GM19023 (cell line): ENCODE measurements at regions not wholly inside any gene's neighbourhood (a gene's known extent, or its start where the extent isn't known, plus 50 kb on each side); places are given as distances from the start of the nearest gene placed in this dataset.

Experiments
- ATAC-seq: cut with Tn5 transposase; IDR thresholded peaks from one replicate; pipeline ENCODE4 v1.9.1; 2021; ENCODE audit warnings: mild to moderate bottlenecking, moderate library complexity; ENCODE audit not compliant: unreplicated experiment

GRCh38 chr21:15363921-15364320 lies 299.1 kb upstream of the NRIP1 start:
- no peak for ATAC-seq

GRCh38 chr21:15365751-15366392 lies 301.1 kb upstream of the NRIP1 start:
- no peak for ATAC-seq

- ATAC-seq, result no peak
Observed at GRCh38 chr21:15366555-15366954, 301.8 kb upstream of the NRIP1 start.

GRCh38 chr21:15367061-15367626 lies 302.3 kb upstream of the NRIP1 start:
- ATAC-seq, result no peak

- ATAC-seq, result no peak
Observed at GRCh38 chr21:15370462-15370975, 305.7 kb upstream of the NRIP1 start.

- ATAC-seq, result no peak
Observed at GRCh38 chr21:15373941-15374340, 309.1 kb upstream of the NRIP1 start.

GRCh38 chr21:15379776-15380175 lies 315.0 kb upstream of the NRIP1 start:
- no peak for ATAC-seq

- no peak for ATAC-seq
Observed at GRCh38 chr21:15383588-15383987, 318.8 kb upstream of the NRIP1 start.

GRCh38 chr21:15390049-15390448 lies 325.2 kb upstream of the NRIP1 start:
- ATAC-seq, result no peak

GRCh38 chr21:15397258-15397657 lies 332.5 kb upstream of the NRIP1 start:
- no peak for ATAC-seq

- no peak for ATAC-seq
Observed at GRCh38 chr21:15400905-15401304, 328.9 kb upstream of the USP25 start.

- no peak for ATAC-seq
Observed at GRCh38 chr21:15401331-15401730, 328.5 kb upstream of the USP25 start.

GRCh38 chr21:15405214-15405613 lies 324.6 kb upstream of the USP25 start:
- no peak for ATAC-seq

GRCh38 chr21:15406791-15407190 lies 323.0 kb upstream of the USP25 start:
- no peak for ATAC-seq

- ATAC-seq, result no peak
Observed at GRCh38 chr21:15407585-15407984, 322.2 kb upstream of the USP25 start.

- no peak for ATAC-seq
Observed at GRCh38 chr21:15408089-15408488, 321.7 kb upstream of the USP25 start.

GRCh38 chr21:15409031-15409430 lies 320.8 kb upstream of the USP25 start:
- no peak for ATAC-seq

GRCh38 chr21:15410853-15411252 lies 318.9 kb upstream of the USP25 start:
- no peak for ATAC-seq

GRCh38 chr21:15414057-15414456 lies 315.7 kb upstream of the USP25 start:
- no peak for ATAC-seq

GRCh38 chr21:15415541-15416261 lies 314.1 kb upstream of the USP25 start:
- no peak for ATAC-seq

- no peak for ATAC-seq
Observed at GRCh38 chr21:15421441-15421881, 308.3 kb upstream of the USP25 start.

GRCh38 chr21:15421947-15422346 lies 307.8 kb upstream of the USP25 start:
- ATAC-seq, result no peak
